ENCODE measurements at regions not wholly inside any gene's neighbourhood (a gene's known extent, or its start where the extent isn't known, plus 50 kb on each side); places are given as distances from the start of the nearest gene placed in this dataset.

- TF ChIP-seq CTCF (IDR thresholded peaks at IDR 0.05) (no peak), POLR2A (IDR thresholded peaks at IDR 0.05) (no peak), EP300 (IDR thresholded peaks at IDR 0.05) (no peak)
These were observed 51.2 kb upstream of the RDX start for GRCh38 chr11:110347660-110348059.
